ENCODE measurements at regions not wholly inside any gene's neighbourhood (a gene's known extent, or its start where the extent isn't known, plus 50 kb on each side); places are given as distances from the start of the nearest gene placed in this dataset.

DNA sequence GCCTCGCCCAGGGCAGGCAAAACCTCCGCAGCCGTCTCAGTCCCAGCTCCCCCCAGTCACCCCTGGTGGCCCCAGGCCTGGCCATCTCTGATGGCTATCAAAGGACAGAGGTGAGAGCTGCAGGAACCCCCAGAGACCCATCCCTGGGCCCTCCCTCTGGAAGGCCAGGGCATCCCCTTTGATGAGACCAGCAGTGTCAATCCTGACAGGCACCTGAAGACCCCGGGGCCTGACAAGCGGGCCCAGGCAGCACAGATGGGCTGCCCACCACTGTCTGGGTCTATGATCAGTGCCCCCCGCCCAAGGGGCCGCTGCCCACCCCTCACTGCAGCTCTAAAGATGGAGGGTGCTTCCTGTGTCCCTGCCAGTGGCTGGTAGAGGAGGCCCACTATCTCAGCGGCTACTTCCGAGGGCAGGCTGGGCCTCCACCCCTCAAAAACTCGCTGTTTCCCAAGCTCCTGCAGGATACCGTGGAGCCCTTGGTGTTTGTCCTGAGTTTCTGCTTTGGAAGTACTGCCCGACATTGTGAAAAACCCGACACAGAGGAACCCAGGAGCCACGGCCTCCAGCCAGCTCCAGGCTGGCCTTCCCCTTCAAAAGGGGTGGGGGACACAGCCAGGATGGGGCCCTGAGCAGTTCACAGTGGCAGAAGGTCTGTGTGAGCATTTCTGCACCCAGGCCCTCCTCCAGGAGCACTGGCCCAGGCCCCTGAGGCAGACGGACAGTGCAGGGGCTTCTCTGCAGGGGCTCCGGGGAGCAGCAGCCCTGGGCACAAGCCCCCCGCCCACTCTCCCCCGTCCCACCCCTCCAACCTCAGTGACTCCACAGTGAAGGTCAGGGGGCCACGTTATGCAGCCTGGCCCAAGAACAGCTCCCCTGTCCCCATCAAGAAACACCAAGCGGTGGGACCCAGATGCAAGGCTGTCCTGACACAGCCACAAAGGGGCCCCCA, 99.2 kb downstream of the PDGFA start:
- ChIA-PET CTCF (interaction anchor here (0.6 kb wide), 1 partner anchor 298 kb away, joined by 7 read pairs; no protein-coding TSS in a partner anchor), POLR2A (ENCODE audit: unreplicated experiment) (no interaction called here)
- H3K4me2 ChIP-seq (ENCODE audit: low read length): no peak overlapping the region
- no peaks in the 10 kb centered on the region for H3K79me2 ChIP-seq (ENCODE audit: low read length)
- DNase-seq (no peak), ATAC-seq (no peak)
- intact Hi-C loops (cut with micrococcal nuclease): no loop called here
- no peak overlapping the region for H3K27ac ChIP-seq (ENCODE audit: low read length)
- no peak overlapping the region for H2AFZ ChIP-seq (ENCODE audit: low read length)
- no peaks in the 10 kb centered on the region for H3F3A ChIP-seq (ENCODE audit: low read length, unreplicated experiment)
- H4K20me1 ChIP-seq (ENCODE audit: low read length): no peaks in the 10 kb centered on the region
- no peaks in the 10 kb centered on the region for H3K36me3 ChIP-seq (ENCODE audit: low read depth, low read length)
- H3K9me2 ChIP-seq (replicated peaks; ENCODE audit: low read length): no peaks in the 10 kb centered on the region
- TF ChIP-seq EZH2 (IDR thresholded peaks at IDR 0.05; ENCODE audit: low read length, unreplicated experiment) (no peak), CTCF (conservative IDR thresholded peaks at IDR 0.05; ENCODE audit: low read depth, low read length) (no peak), EZH2phosphoT487 (IDR thresholded peaks at IDR 0.05; ENCODE audit: borderline replicate concordance, low read length) (no peak)
- no peaks in the 10 kb centered on the region for H3K4me1 ChIP-seq (ENCODE audit: insufficient read depth, low read length)
- no peaks in the 10 kb centered on the region for H3K27me3 ChIP-seq (ENCODE audit: low read length)
- no peak overlapping the region for H3K4me3 ChIP-seq (ENCODE audit: low read length)
- BruUV-seq (replicated peaks): no TSS peak
- H3K9me3 ChIP-seq (ENCODE audit: low read length): no peaks in the 10 kb centered on the region
- H3K9ac ChIP-seq (ENCODE audit: low read length): no peak overlapping the region

DNA sequence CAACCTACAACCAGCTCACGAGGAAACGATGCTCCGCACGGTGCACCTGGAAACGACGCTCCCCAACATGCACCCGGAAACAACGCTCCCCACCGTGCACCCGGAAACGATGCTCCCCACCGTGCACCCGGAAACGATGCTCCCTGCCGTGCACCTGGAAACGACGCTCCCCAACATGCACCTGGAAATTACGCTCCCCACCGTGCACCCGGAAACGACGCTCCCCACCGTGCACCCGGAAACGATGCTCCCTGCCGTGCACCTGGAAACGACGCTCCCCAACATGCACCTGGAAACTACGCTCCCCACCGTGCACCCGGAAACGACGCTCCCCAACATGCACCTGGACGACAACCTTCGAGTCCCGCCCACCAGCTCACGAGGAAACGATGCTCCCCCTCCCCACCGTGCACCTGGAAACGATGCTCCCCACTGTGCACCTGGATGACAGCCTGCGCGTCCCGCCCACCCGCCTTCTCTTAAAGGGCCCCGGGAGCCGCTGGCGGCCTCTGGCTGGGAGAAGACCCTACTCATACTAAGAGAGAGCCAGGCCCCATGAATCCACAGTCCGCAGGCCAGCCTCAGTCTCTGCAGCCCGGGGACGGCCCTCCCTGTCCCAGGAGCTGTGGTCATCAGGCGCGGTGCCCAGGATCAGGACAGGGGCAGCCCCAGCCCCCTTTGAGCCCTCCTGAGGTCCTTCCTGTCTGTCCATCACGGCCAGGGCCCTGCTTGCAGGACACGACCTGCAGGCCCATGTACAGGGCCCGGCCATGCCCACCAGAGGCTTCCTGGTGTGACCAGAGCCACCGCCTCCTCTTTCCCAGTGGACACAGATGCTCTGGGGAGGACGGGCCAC, 98.3 kb downstream of the PDGFA start:
- Histone ChIP-seq H4K20me1 (ENCODE audit: low read length) (no peaks in the 10 kb centered on the region), H3K4me3 (ENCODE audit: low read length) (no peak overlapping the region), H3F3A (ENCODE audit: low read length, unreplicated experiment) (no peaks in the 10 kb centered on the region), H2AFZ (ENCODE audit: low read length) (no peak overlapping the region), H3K9me3 (ENCODE audit: low read length) (no peaks in the 10 kb centered on the region), H3K79me2 (ENCODE audit: low read length) (no peaks in the 10 kb centered on the region), H3K4me2 (ENCODE audit: low read length) (no peak overlapping the region), H3K36me3 (ENCODE audit: low read depth, low read length) (no peaks in the 10 kb centered on the region), H3K9ac (ENCODE audit: low read length) (no peak overlapping the region), H3K4me1 (ENCODE audit: insufficient read depth, low read length) (no peaks in the 10 kb centered on the region), H3K27ac (ENCODE audit: low read length) (no peak overlapping the region), H3K27me3 (ENCODE audit: low read length) (no peaks in the 10 kb centered on the region), H3K9me2 (replicated peaks; ENCODE audit: low read length) (no peaks in the 10 kb centered on the region)
- TF ChIP-seq EZH2phosphoT487 (IDR thresholded peaks at IDR 0.05; ENCODE audit: borderline replicate concordance, low read length) (no peak), CTCF (conservative IDR thresholded peaks at IDR 0.05; ENCODE audit: low read depth, low read length) (no peak)
- CTCF ChIA-PET: no interaction called here
- ATAC-seq (no peak), DNase-seq (no peak)
- intact Hi-C loops (cut with micrococcal nuclease): no loop called here
- POLR2A ChIA-PET (ENCODE audit: unreplicated experiment): interaction anchor here (0.6 kb wide), 1 partner anchor 60 kb away, joined by 7 read pairs; no protein-coding TSS in a partner anchor
- BruUV-seq (replicated peaks): no TSS peak
